Neural progenitor cell (in vitro differentiated cells): ENCODE measurements at regions not wholly inside any gene's neighbourhood (a gene's known extent, or its start where the extent isn't known, plus 50 kb on each side); places are given as distances from the start of the nearest gene placed in this dataset.

Experiments
- DNase-seq: peaks from one replicate; pipeline ENCODE4 v3.0.0-alpha.2; 2016; ENCODE audit warnings: low spot score
- H2AFZ ChIP-seq: fragments of 200-600 bp; sonication (generic); replicated peaks from 2 replicates; pipeline ENCODE4 v1.6.1; 2016; ENCODE audit warnings: antibody characterized with exemption
- H3F3A ChIP-seq: fragments of 200-600 bp; sonication (generic); 2 replicates; pipeline ENCODE4 v1.6.1; 2016; ENCODE audit warnings: antibody characterized with exemption, low read depth
- H3K27ac ChIP-seq: fragments of 200-600 bp; sonication (generic); 2 replicates; pipeline ENCODE4 v1.5.1; 2016; ENCODE audit warnings: mild to moderate bottlenecking
- H3K27me3 ChIP-seq: fragments of 200-600 bp; sonication (generic); 2 replicates; pipeline ENCODE4 v1.6.1; 2016; ENCODE audit warnings: mild to moderate bottlenecking, moderate library complexity
- H3K36me3 ChIP-seq: fragments of 200-600 bp; sonication (generic); 2 replicates; pipeline ENCODE4 v1.5.1; 2016
- H3K4me1 ChIP-seq: fragments of 200-600 bp; sonication (generic); 2 replicates; pipeline ENCODE4 v1.6.1; 2016; ENCODE audit warnings: mixed run types
- H3K4me2 ChIP-seq: fragments of 200-600 bp; sonication (generic); 2 replicates; pipeline ENCODE4 v1.6.1; 2016
- H3K4me3 ChIP-seq: fragments of 200-600 bp; sonication (generic); 2 replicates; pipeline ENCODE4 v1.5.1; 2016
- H3K79me2 ChIP-seq: fragments of 200-600 bp; sonication (generic); 2 replicates; pipeline ENCODE4 v1.6.1; 2016; ENCODE audit warnings: low read depth
- H3K9ac ChIP-seq: fragments of 200-600 bp; sonication (generic); 2 replicates; pipeline ENCODE4 v1.6.1; 2016
- H3K9me3 ChIP-seq: fragments of 200-600 bp; sonication (generic); 2 replicates; pipeline ENCODE4 v1.5.1; 2016; ENCODE audit warnings: low read depth
- H4K20me1 ChIP-seq: fragments of 200-600 bp; sonication (generic); 2 replicates; pipeline ENCODE4 v1.6.1; 2016; ENCODE audit warnings: low read depth
- H3K27ac Mint-ChIP-seq: 3 replicates; pipeline ENCODE4 v1.8.0; 2021; ENCODE audit warnings: mixed read lengths
- H3K27me3 Mint-ChIP-seq: 2 replicates; pipeline ENCODE4 v1.8.0; 2022; ENCODE audit warnings: low read depth, mild to moderate bottlenecking, inconsistent platforms, moderate library complexity, mixed read lengths; ENCODE audit not compliant: insufficient read depth
- H3K36me3 Mint-ChIP-seq: 3 replicates; pipeline ENCODE4 v1.8.0; 2021; ENCODE audit warnings: mixed read lengths
- H3K4me1 Mint-ChIP-seq: 3 replicates; pipeline ENCODE4 v1.8.0; 2021; ENCODE audit warnings: mixed read lengths
- H3K4me3 Mint-ChIP-seq: 3 replicates; pipeline ENCODE4 v1.8.0; 2021; ENCODE audit warnings: mild to moderate bottlenecking, moderate library complexity, mixed read lengths
- H3K9me3 Mint-ChIP-seq: 3 replicates; pipeline ENCODE4 v1.8.0; 2020; ENCODE audit warnings: mixed read lengths
- CTCF ChIP-seq: fragments of 200-600 bp; sonication (generic); IDR thresholded peaks from 2 replicates; pipeline ENCODE4 v1.5.1; 2017; ENCODE audit warnings: antibody characterized with exemption, mild to moderate bottlenecking
- EZH2 ChIP-seq: fragments of 200-600 bp; sonication (generic); IDR thresholded peaks from 2 replicates; pipeline ENCODE4 v1.6.1; 2017; ENCODE audit warnings: antibody characterized with exemption, mild to moderate bottlenecking, moderate library complexity
- EZH2phosphoT487 ChIP-seq: fragments of 200-600 bp; sonication (generic); IDR thresholded peaks from 2 replicates; pipeline ENCODE4 v1.6.1; 2017; ENCODE audit warnings: antibody characterized with exemption

- H3K27ac Mint-ChIP-seq: no peak overlapping the region
- peaks cover 9% of the 10 kb centered on the region for H3K9me3 Mint-ChIP-seq
- no peak overlapping the region for H2AFZ ChIP-seq
- H3K36me3 Mint-ChIP-seq: peaks cover 2% of the 10 kb centered on the region
- H3K4me3 ChIP-seq: no peak overlapping the region
- no peaks in the 10 kb centered on the region for H3K27me3 Mint-ChIP-seq
- no peak overlapping the region for H3K4me3 Mint-ChIP-seq
- no peak overlapping the region for H3K4me2 ChIP-seq
- H3F3A ChIP-seq: no peaks in the 10 kb centered on the region
- no peaks in the 10 kb centered on the region for H3K36me3 ChIP-seq
- no peak for DNase-seq
- no peaks in the 10 kb centered on the region for H3K4me1 ChIP-seq
- H4K20me1 ChIP-seq: no peaks in the 10 kb centered on the region
- H3K79me2 ChIP-seq: no peaks in the 10 kb centered on the region
- H3K27me3 ChIP-seq: no peaks in the 10 kb centered on the region
- H3K9me3 ChIP-seq: peaks cover 9% of the 10 kb centered on the region
- H3K27ac ChIP-seq: no peak overlapping the region
- no peak overlapping the region for H3K9ac ChIP-seq
- no peaks in the 10 kb centered on the region for H3K4me1 Mint-ChIP-seq
- TF ChIP-seq EZH2phosphoT487 (no peak), EZH2 (no peak), CTCF (no peak)
Measured at GRCh38 chr9:108040783-108041182, 551.2 kb upstream of the KLF4 start.

- DNase-seq: no peak
- Histone ChIP-seq H3K4me1 (no peaks in the 10 kb centered on the region), H3K9me3 (peaks cover 9% of the 10 kb centered on the region), H4K20me1 (no peaks in the 10 kb centered on the region), H3K36me3 (no peaks in the 10 kb centered on the region), H3K27ac (no peak overlapping the region), H3K27me3 (no peaks in the 10 kb centered on the region), H2AFZ (no peak overlapping the region), H3F3A (no peaks in the 10 kb centered on the region), H3K79me2 (no peaks in the 10 kb centered on the region), H3K4me2 (no peak overlapping the region), H3K4me3 (no peak overlapping the region), H3K9ac (no peak overlapping the region)
- no peaks in the 10 kb centered on the region for H3K27me3 Mint-ChIP-seq
- no peak overlapping the region for H3K27ac Mint-ChIP-seq
- peaks cover 9% of the 10 kb centered on the region for H3K9me3 Mint-ChIP-seq
- H3K4me1 Mint-ChIP-seq: no peaks in the 10 kb centered on the region
- H3K4me3 Mint-ChIP-seq: no peak overlapping the region
- no peak for TF ChIP-seq EZH2
- no peak for TF ChIP-seq EZH2phosphoT487
- TF ChIP-seq CTCF: no peak
- peaks cover 2% of the 10 kb centered on the region for H3K36me3 Mint-ChIP-seq
Measured at GRCh38 chr9:108039493-108039892, 549.9 kb upstream of the KLF4 start.

- Mint-ChIP-seq H3K36me3 (peaks cover 2% of the 10 kb centered on the region), H3K4me1 (no peaks in the 10 kb centered on the region), H3K4me3 (no peak overlapping the region), H3K9me3 (peaks cover 9% of the 10 kb centered on the region), H3K27me3 (no peaks in the 10 kb centered on the region), H3K27ac (no peak overlapping the region)
- DNase-seq: no peak
- Histone ChIP-seq H4K20me1 (no peaks in the 10 kb centered on the region), H3K9ac (no peak overlapping the region), H3K9me3 (peaks cover 7% of the 10 kb centered on the region), H3K27me3 (no peaks in the 10 kb centered on the region), H2AFZ (no peak overlapping the region), H3F3A (no peaks in the 10 kb centered on the region), H3K79me2 (no peaks in the 10 kb centered on the region), H3K36me3 (no peaks in the 10 kb centered on the region), H3K27ac (no peak overlapping the region), H3K4me1 (no peaks in the 10 kb centered on the region), H3K4me3 (no peak overlapping the region), H3K4me2 (no peak overlapping the region)
- TF ChIP-seq EZH2 (no peak), EZH2phosphoT487 (no peak), CTCF (no peak)
Measured at GRCh38 chr9:108039012-108039411, 549.4 kb upstream of the KLF4 start.

GRCh38 chr9:108035487-108035886, 545.9 kb upstream of the KLF4 start:
- Histone ChIP-seq H2AFZ (no peak overlapping the region), H3K27ac (no peak overlapping the region), H3K36me3 (no peaks in the 10 kb centered on the region), H4K20me1 (no peaks in the 10 kb centered on the region), H3F3A (no peaks in the 10 kb centered on the region), H3K9ac (no peak overlapping the region), H3K79me2 (no peaks in the 10 kb centered on the region), H3K9me3 (no peaks in the 10 kb centered on the region), H3K27me3 (no peaks in the 10 kb centered on the region), H3K4me1 (no peaks in the 10 kb centered on the region), H3K4me2 (no peak overlapping the region), H3K4me3 (no peak overlapping the region)
- peaks cover 20% of the 10 kb centered on the region for H3K9me3 Mint-ChIP-seq
- H3K27ac Mint-ChIP-seq: no peak overlapping the region
- DNase-seq: no peak
- H3K36me3 Mint-ChIP-seq: peaks cover 4% of the 10 kb centered on the region
- H3K4me1 Mint-ChIP-seq: no peaks in the 10 kb centered on the region
- H3K4me3 Mint-ChIP-seq: no peak overlapping the region
- TF ChIP-seq EZH2phosphoT487: no peak
- no peak for TF ChIP-seq CTCF
- H3K27me3 Mint-ChIP-seq: peaks cover 8% of the 10 kb centered on the region
